ENCODE measurements at regions not wholly inside any gene's neighbourhood (a gene's known extent, or its start where the extent isn't known, plus 50 kb on each side); places are given as distances from the start of the nearest gene placed in this dataset.
"Not testable (repeated sequence)": the region's sequence is repeated elsewhere in the genome, so short reads cannot be mapped to it uniquely, and the experiment has no call there.

- no peak overlapping the region for H3K27ac Mint-ChIP-seq
- H3K4me3 Mint-ChIP-seq = no peak overlapping the region
Measured at GRCh38 chr2:117257362-117257761, 557.1 kb upstream of the DDX18 start.

GRCh38 chr2:117269574-117269973 lies 544.9 kb upstream of the DDX18 start:
- no peaks in the 10 kb centered on the region for H3K4me1 Mint-ChIP-seq
- H3K9me3 Mint-ChIP-seq = peaks cover 23% of the 10 kb centered on the region
- no peaks in the 10 kb centered on the region for H3K36me3 Mint-ChIP-seq
- DNase-seq (ENCODE audit: low spot score in 2 of 2) (no peak), ATAC-seq (no peak)
- H3K27ac Mint-ChIP-seq = no peak overlapping the region
- H3K4me3 Mint-ChIP-seq = no peak overlapping the region

More at GRCh38 chr2:117257362-117257761, 557.1 kb upstream of the DDX18 start:
- no peaks in the 10 kb centered on the region for H3K4me1 Mint-ChIP-seq
- H3K36me3 Mint-ChIP-seq = no peaks in the 10 kb centered on the region
- ATAC-seq (no peak), DNase-seq (ENCODE audit: low spot score in 2 of 2) (no peak)
- H3K9me3 Mint-ChIP-seq = peaks cover 17% of the 10 kb centered on the region

- peaks cover 23% of the 10 kb centered on the region for H3K9me3 Mint-ChIP-seq
- DNase-seq (ENCODE audit: low spot score in 2 of 2) (no peak), ATAC-seq (no peak)
- no peak overlapping the region for H3K27ac Mint-ChIP-seq
- no peak overlapping the region for H3K4me3 Mint-ChIP-seq
- no peaks in the 10 kb centered on the region for H3K4me1 Mint-ChIP-seq
- H3K36me3 Mint-ChIP-seq = no peaks in the 10 kb centered on the region
Measured at GRCh38 chr2:117271631-117272030, 542.9 kb upstream of the DDX18 start.

GRCh38 chr2:117273009-117273671 lies 541.4 kb upstream of the DDX18 start:
- ATAC-seq = no peak
- Mint-ChIP-seq H3K4me1 (no peaks in the 10 kb centered on the region), H3K36me3 (no peaks in the 10 kb centered on the region), H3K27ac (no peak overlapping the region), H3K9me3 (peaks cover 21% of the 10 kb centered on the region), H3K4me3 (no peak overlapping the region)
- no peak for DNase-seq (ENCODE audit: low spot score in 2 of 2)

- ATAC-seq = no peak
- Mint-ChIP-seq H3K4me1 (no peaks in the 10 kb centered on the region), H3K4me3 (no peak overlapping the region), H3K27ac (no peak overlapping the region), H3K9me3 (peaks cover 21% of the 10 kb centered on the region), H3K36me3 (no peaks in the 10 kb centered on the region)
- DNase-seq (ENCODE audit: low spot score in 2 of 2) = no peak
Measured at GRCh38 chr2:117293012-117293411, 521.5 kb upstream of the DDX18 start.

- H3K9me3 Mint-ChIP-seq = peaks cover 25% of the 10 kb centered on the region
Measured at GRCh38 chr2:117299451-117299850, 515.0 kb upstream of the DDX18 start.

GRCh38 chr2:117308861-117309770 lies 505.4 kb upstream of the DDX18 start:
- no peaks in the 10 kb centered on the region for H3K4me1 Mint-ChIP-seq
- no peak overlapping the region for H3K27ac Mint-ChIP-seq
- peaks cover 9% of the 10 kb centered on the region for H3K9me3 Mint-ChIP-seq
- H3K4me3 Mint-ChIP-seq = no peak overlapping the region
- no peaks in the 10 kb centered on the region for H3K36me3 Mint-ChIP-seq
- ATAC-seq = peak; percentile 21
- no peak for DNase-seq (ENCODE audit: low spot score in 2 of 2)

More at GRCh38 chr2:117299451-117299850, 515.0 kb upstream of the DDX18 start:
- H3K4me1 Mint-ChIP-seq = no peaks in the 10 kb centered on the region
- ATAC-seq (no peak), DNase-seq (ENCODE audit: low spot score in 2 of 2) (no peak)
- H3K4me3 Mint-ChIP-seq = no peak overlapping the region
- H3K36me3 Mint-ChIP-seq = no peaks in the 10 kb centered on the region
- no peak overlapping the region for H3K27ac Mint-ChIP-seq

GRCh38 chr2:117321816-117322215 lies 492.7 kb upstream of the DDX18 start:
- no peaks in the 10 kb centered on the region for H3K36me3 Mint-ChIP-seq
- no peak overlapping the region for H3K27ac Mint-ChIP-seq
- no peak overlapping the region for H3K4me3 Mint-ChIP-seq
- H3K4me1 Mint-ChIP-seq = no peaks in the 10 kb centered on the region
- DNase-seq (ENCODE audit: low spot score in 2 of 2) (no peak), ATAC-seq (no peak)
- H3K9me3 Mint-ChIP-seq = peaks cover 25% of the 10 kb centered on the region

GRCh38 chr2:117323331-117323730 lies 491.2 kb upstream of the DDX18 start:
- H3K4me1 Mint-ChIP-seq = no peaks in the 10 kb centered on the region
- no peak for DNase-seq (ENCODE audit: low spot score in 2 of 2)
- no peak overlapping the region for H3K27ac Mint-ChIP-seq
- H3K4me3 Mint-ChIP-seq = no peak overlapping the region
- H3K36me3 Mint-ChIP-seq = no peaks in the 10 kb centered on the region
- peaks cover 20% of the 10 kb centered on the region for H3K9me3 Mint-ChIP-seq
- no peak for ATAC-seq

GRCh38 chr2:117330641-117331040 lies 483.9 kb upstream of the DDX18 start:
- no peaks in the 10 kb centered on the region for H3K36me3 Mint-ChIP-seq
- DNase-seq (ENCODE audit: low spot score in 2 of 2) (no peak), ATAC-seq (no peak)
- H3K27ac Mint-ChIP-seq = no peak overlapping the region
- H3K9me3 Mint-ChIP-seq = peaks cover 9% of the 10 kb centered on the region
- no peaks in the 10 kb centered on the region for H3K4me1 Mint-ChIP-seq
- no peak overlapping the region for H3K4me3 Mint-ChIP-seq

- Mint-ChIP-seq H3K9me3 (peaks cover 5% of the 10 kb centered on the region), H3K4me1 (no peaks in the 10 kb centered on the region), H3K36me3 (no peaks in the 10 kb centered on the region), H3K4me3 (no peak overlapping the region), H3K27ac (no peak overlapping the region)
- no peak for ATAC-seq
- DNase-seq (ENCODE audit: low spot score in 2 of 2) = no peak
Measured at GRCh38 chr2:117335967-117336366, 478.5 kb upstream of the DDX18 start.

- H3K36me3 Mint-ChIP-seq = no peaks in the 10 kb centered on the region
- DNase-seq (ENCODE audit: low spot score in 2 of 2) (no peak), ATAC-seq (no peak)
- H3K4me3 Mint-ChIP-seq = no peak overlapping the region
- no peaks in the 10 kb centered on the region for H3K4me1 Mint-ChIP-seq
- peaks cover 7% of the 10 kb centered on the region for H3K9me3 Mint-ChIP-seq
- H3K27ac Mint-ChIP-seq = no peak overlapping the region
Measured at GRCh38 chr2:117336496-117336895, 478.0 kb upstream of the DDX18 start.

- not testable (repeated sequence) for H3K4me3 Mint-ChIP-seq; H3K27ac Mint-ChIP-seq; ATAC-seq; H3K9me3 Mint-ChIP-seq; H3K36me3 Mint-ChIP-seq; H3K4me1 Mint-ChIP-seq; DNase-seq (ENCODE audit: low spot score in 2 of 2)
Measured at GRCh38 chr2:117337981-117338380, 476.5 kb upstream of the DDX18 start.

- Mint-ChIP-seq H3K4me1 (no peaks in the 10 kb centered on the region), H3K36me3 (no peaks in the 10 kb centered on the region), H3K27ac (no peak overlapping the region), H3K9me3 (peaks cover 7% of the 10 kb centered on the region), H3K4me3 (no peak overlapping the region)
- ATAC-seq (no peak), DNase-seq (ENCODE audit: low spot score in 2 of 2) (no peak)
Measured at GRCh38 chr2:117339980-117340379, 474.5 kb upstream of the DDX18 start.

GRCh38 chr2:117341690-117342089 lies 472.8 kb upstream of the DDX18 start:
- no peaks in the 10 kb centered on the region for H3K36me3 Mint-ChIP-seq
- H3K4me1 Mint-ChIP-seq = no peaks in the 10 kb centered on the region
- H3K27ac Mint-ChIP-seq = no peak overlapping the region
- peaks cover 7% of the 10 kb centered on the region for H3K9me3 Mint-ChIP-seq
- ATAC-seq = no peak
- H3K4me3 Mint-ChIP-seq = no peak overlapping the region
- no peak for DNase-seq (ENCODE audit: low spot score in 2 of 2)

GRCh38 chr2:117342415-117342814 lies 472.1 kb upstream of the DDX18 start:
- H3K27ac Mint-ChIP-seq = no peak overlapping the region

More at GRCh38 chr2:117342415-117342814, 472.1 kb upstream of the DDX18 start:
- DNase-seq (ENCODE audit: low spot score in 2 of 2) = no peak
- no peak for ATAC-seq
- H3K4me1 Mint-ChIP-seq = no peaks in the 10 kb centered on the region
- H3K4me3 Mint-ChIP-seq = no peak overlapping the region
- peaks cover 9% of the 10 kb centered on the region for H3K9me3 Mint-ChIP-seq
- H3K36me3 Mint-ChIP-seq = no peaks in the 10 kb centered on the region
